ENCODE measurements at regions not wholly inside any gene's neighbourhood (a gene's known extent, or its start where the extent isn't known, plus 50 kb on each side); places are given as distances from the start of the nearest gene placed in this dataset.

DNA sequence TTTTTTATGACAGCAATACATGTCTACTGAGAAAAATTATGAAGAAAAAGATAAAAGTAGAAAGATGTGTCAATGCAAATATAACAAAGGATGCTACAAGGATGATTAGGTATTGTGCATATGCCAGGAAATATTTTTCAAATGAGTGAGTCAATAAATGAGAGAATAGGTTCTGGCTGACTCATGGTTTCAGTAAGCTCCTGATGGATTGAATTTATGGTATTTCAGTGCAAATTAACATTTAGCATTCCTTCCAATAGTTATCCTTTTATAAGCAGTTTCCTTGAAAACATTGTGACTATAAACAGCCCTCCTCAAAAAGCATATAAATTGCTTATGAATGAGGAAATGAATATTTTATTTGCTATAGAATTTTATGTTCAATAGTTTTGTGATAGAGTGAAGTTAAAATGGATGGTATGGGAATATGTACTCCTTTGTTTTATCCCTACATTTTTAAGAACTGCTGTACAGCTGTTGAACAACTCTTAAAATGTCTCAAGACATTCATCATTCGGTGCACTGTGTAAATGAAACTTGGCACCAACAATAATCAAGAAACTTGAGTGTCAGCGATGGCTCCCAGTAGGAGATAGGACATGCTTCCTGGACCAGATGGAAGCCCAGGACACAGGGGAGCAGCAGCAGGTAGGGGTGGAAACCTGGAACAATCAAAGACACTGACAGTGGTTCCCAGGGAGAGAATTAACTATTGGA is 144.7 kb downstream of the PMAIP1 start:
- TF ChIP-seq, protein P1, sequence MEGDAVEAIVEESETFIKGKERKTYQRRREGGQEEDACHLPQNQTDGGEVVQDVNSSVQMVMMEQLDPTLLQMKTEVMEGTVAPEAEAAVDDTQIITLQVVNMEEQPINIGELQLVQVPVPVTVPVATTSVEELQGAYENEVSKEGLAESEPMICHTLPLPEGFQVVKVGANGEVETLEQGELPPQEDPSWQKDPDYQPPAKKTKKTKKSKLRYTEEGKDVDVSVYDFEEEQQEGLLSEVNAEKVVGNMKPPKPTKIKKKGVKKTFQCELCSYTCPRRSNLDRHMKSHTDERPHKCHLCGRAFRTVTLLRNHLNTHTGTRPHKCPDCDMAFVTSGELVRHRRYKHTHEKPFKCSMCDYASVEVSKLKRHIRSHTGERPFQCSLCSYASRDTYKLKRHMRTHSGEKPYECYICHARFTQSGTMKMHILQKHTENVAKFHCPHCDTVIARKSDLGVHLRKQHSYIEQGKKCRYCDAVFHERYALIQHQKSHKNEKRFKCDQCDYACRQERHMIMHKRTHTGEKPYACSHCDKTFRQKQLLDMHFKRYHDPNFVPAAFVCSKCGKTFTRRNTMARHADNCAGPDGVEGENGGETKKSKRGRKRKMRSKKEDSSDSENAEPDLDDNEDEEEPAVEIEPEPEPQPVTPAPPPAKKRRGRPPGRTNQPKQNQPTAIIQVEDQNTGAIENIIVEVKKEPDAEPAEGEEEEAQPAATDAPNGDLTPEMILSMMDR (IDR thresholded peaks at IDR 0.05), result no peak
- no peak for TF ChIP-seq POLR2A (IDR thresholded peaks at IDR 0.05)
- TF ChIP-seq POLR2AphosphoS5 (IDR thresholded peaks at IDR 0.05; ENCODE audit: insufficient read depth in 1 of 2, low read depth in 1 of 2), result no peak

All from vagina (tissue), 2 donors.